Gastroesophageal sphincter (tissue), 4 donors: ENCODE measurements at regions not wholly inside any gene's neighbourhood (a gene's known extent, or its start where the extent isn't known, plus 50 kb on each side); places are given as distances from the start of the nearest gene placed in this dataset.

ENCODE experiments used
- ATAC-seq: fragments of 150-250 bp; one replicate; pipeline ENCODE4 v1.9.1; 2016; ENCODE audit warnings: mild to moderate bottlenecking, moderate library complexity
- H3K27ac ChIP-seq, 4 donors: fragments of 200-600 bp; sonication (generic) in 3 of 4; 1 replicate in 3 of 4; 2 replicates in 1 of 4; pipeline ENCODE4 v1.5.1; 2016 to 2019
- H3K27me3 ChIP-seq: fragments of 200-600 bp; sonication (generic); one replicate; pipeline ENCODE4 v1.5.1; 2019
- H3K36me3 ChIP-seq, 2 donors: fragments of 200-600 bp; sonication (generic); one replicate each; pipeline ENCODE4 v1.5.1; 2019; ENCODE audit warnings: control low read depth in 1 of 2
- H3K4me1 ChIP-seq, 3 donors: fragments of 200-600 bp; sonication (generic); 1 replicate in 2 of 3; 2 replicates in 1 of 3; pipeline ENCODE4 v1.5.1; 2016 to 2019; ENCODE audit warnings: control low read depth in 2 of 3
- H3K4me3 ChIP-seq, 2 donors: fragments of 200-600 bp; sonication (generic); one replicate each; pipeline ENCODE4 v1.5.1; 2019; ENCODE audit warnings: mild to moderate bottlenecking in 1 of 2, moderate library complexity in 1 of 2
- H3K9me3 ChIP-seq, 3 donors: fragments of 200-600 bp; sonication (generic); one replicate each; pipeline ENCODE4 v1.5.1; 2017 to 2019; ENCODE audit warnings: control low read depth in 2 of 3
- EP300 ChIP-seq: sonication (generic); formaldehyde crosslinking; IDR thresholded peaks from one replicate; pipeline ENCODE4 v1.6.1; 2017; ENCODE audit warnings: antibody characterized with exemption, mild to moderate bottlenecking
- POLR2A ChIP-seq, 2 donors: fragments of 450-650 bp; IDR thresholded peaks; one replicate each; pipeline ENCODE4 v1.6.1; 2017; ENCODE audit warnings: antibody characterized with exemption in 2 of 2, mild to moderate bottlenecking in 2 of 2, moderate library complexity in 1 of 2
- POLR2AphosphoS5 ChIP-seq: sonication (generic); formaldehyde crosslinking; IDR thresholded peaks from one replicate; pipeline ENCODE4 v1.6.1; 2017; ENCODE audit warnings: antibody characterized with exemption
- WGBS, 2 donors: methylation state at CpG; one replicate each; pipeline ENCODE4 v1.1.5; 2018; ENCODE audit warnings: low coverage in 1 of 2; 5-methylcytosine and 5-hydroxymethylcytosine counted together
- TF ChIP-seq, protein P1 (sequence below), 4 experiments: fragments of 200-600 bp in 2 of 4; fragments of 450-650 bp in 2 of 4; sonication (generic) in 1 of 4; IDR thresholded peaks; one replicate each; pipeline ENCODE4 v1.5.1; 2017 to 2019; ENCODE audit warnings: antibody characterized with exemption in 4 of 4, mild to moderate bottlenecking in 2 of 4, moderate library complexity in 2 of 4

GRCh38 chr14:29475641-29476040 is 452.0 kb downstream of the PRKD1 start:
- Histone ChIP-seq H3K27ac (no peak overlapping the region), H3K9me3 (peaks cover 0 to 14% (median 0%) of the 10 kb centered on the region in 3 donors), H3K4me1 (no peaks in the 10 kb centered on the region), H3K4me3 (no peak overlapping the region), H3K36me3 (no peaks in the 10 kb centered on the region), H3K27me3 (no peaks in the 10 kb centered on the region)
- ATAC-seq: no peak
- TF ChIP-seq, protein P1, sequence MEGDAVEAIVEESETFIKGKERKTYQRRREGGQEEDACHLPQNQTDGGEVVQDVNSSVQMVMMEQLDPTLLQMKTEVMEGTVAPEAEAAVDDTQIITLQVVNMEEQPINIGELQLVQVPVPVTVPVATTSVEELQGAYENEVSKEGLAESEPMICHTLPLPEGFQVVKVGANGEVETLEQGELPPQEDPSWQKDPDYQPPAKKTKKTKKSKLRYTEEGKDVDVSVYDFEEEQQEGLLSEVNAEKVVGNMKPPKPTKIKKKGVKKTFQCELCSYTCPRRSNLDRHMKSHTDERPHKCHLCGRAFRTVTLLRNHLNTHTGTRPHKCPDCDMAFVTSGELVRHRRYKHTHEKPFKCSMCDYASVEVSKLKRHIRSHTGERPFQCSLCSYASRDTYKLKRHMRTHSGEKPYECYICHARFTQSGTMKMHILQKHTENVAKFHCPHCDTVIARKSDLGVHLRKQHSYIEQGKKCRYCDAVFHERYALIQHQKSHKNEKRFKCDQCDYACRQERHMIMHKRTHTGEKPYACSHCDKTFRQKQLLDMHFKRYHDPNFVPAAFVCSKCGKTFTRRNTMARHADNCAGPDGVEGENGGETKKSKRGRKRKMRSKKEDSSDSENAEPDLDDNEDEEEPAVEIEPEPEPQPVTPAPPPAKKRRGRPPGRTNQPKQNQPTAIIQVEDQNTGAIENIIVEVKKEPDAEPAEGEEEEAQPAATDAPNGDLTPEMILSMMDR (IDR thresholded peaks at IDR 0.05): no peak
- TF ChIP-seq POLR2AphosphoS5 (no peak), EP300 (no peak), POLR2A (IDR thresholded peaks at IDR 0.05) (no peak)

DNA sequence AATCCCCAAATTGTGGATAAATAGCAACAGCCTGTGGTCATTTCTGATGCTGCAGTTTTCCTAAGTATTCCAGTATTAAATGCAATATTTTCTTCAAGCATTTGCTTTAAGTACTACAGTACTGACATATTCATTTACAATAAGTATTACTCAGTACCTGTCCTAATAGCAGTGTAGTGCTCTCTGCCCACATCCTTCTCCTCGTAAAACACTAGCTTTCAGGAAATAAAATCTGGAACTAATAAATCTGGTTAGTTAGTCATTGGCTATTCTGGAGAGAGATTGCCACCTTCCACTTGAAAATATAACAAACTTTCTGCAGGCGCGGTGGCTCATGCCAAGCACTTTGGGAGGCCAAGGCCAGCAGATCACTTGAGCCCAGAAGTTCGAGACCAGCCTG is 441.5 kb downstream of the PRKD1 start:
- 89 to 100% methylated on average over 1 of the region's 4 CpGs for WGBS, 2 donors
- ATAC-seq: no peak
- no peaks in the 10 kb centered on the region for H3K4me1 ChIP-seq
- H3K4me3 ChIP-seq: no peak overlapping the region
- H3K36me3 ChIP-seq: no peaks in the 10 kb centered on the region
- no peaks in the 10 kb centered on the region for H3K9me3 ChIP-seq
- TF ChIP-seq EP300 (no peak), POLR2AphosphoS5 (no peak), POLR2A (IDR thresholded peaks at IDR 0.05) (no peak)
- TF ChIP-seq, protein P1 (IDR thresholded peaks at IDR 0.05): no peak
- no peaks in the 10 kb centered on the region for H3K27me3 ChIP-seq
- no peak overlapping the region for H3K27ac ChIP-seq

DNA sequence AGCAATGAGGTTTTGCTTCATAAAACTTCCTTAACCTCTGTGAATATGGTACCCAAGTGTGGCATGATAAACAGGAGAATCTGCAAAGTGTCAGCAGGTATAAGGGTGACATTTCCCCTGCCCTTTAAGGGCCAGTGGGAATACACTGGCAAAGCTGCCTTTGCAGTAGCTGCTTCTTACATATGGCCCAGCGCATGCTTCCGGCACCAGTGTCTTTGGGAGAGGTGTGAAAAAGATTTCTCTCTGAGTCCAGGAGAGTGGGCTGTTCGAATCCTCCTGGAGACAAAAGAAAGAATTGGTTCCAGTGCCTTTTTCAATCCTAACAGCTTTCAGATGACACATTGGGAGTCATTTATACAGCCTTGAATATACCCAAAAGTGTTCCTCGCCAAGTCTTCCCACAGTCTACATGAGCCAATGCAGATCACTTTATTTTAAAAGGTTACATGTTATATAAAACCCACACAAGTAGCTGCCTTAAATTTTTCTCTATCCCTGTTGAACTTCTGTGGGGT is 437.7 kb downstream of the PRKD1 start:
- no peak for ATAC-seq
- no peak overlapping the region for H3K4me3 ChIP-seq
- H3K27me3 ChIP-seq: no peaks in the 10 kb centered on the region
- WGBS, 2 donors: 72 to 82% methylated on average over 3 to 4 of the region's 4 CpGs
- no peaks in the 10 kb centered on the region for H3K36me3 ChIP-seq
- TF ChIP-seq, protein P1 (IDR thresholded peaks at IDR 0.05): no peak
- TF ChIP-seq POLR2AphosphoS5 (no peak), POLR2A (IDR thresholded peaks at IDR 0.05) (no peak), EP300 (no peak)
- no peaks in the 10 kb centered on the region for H3K9me3 ChIP-seq
- H3K27ac ChIP-seq: no peak overlapping the region
- H3K4me1 ChIP-seq: no peaks in the 10 kb centered on the region

GRCh38 chr14:29493849-29494248 is 433.8 kb downstream of the PRKD1 start:
- TF ChIP-seq POLR2A (IDR thresholded peaks at IDR 0.05) (no peak), POLR2AphosphoS5 (no peak), EP300 (no peak)
- TF ChIP-seq, protein P1 (IDR thresholded peaks at IDR 0.05): no peak
- WGBS, 2 donors: 50 to 80% methylated on average over 4 of the region's 4 CpGs
- no peak for ATAC-seq
- H3K4me3 ChIP-seq: no peak overlapping the region
- no peaks in the 10 kb centered on the region for H3K27me3 ChIP-seq
- no peaks in the 10 kb centered on the region for H3K36me3 ChIP-seq
- H3K9me3 ChIP-seq: no peaks in the 10 kb centered on the region
- H3K4me1 ChIP-seq: no peaks in the 10 kb centered on the region
- H3K27ac ChIP-seq: no peak overlapping the region

- ATAC-seq: no peak
- Histone ChIP-seq H3K4me1 (no peaks in the 10 kb centered on the region), H3K4me3 (no peak overlapping the region), H3K36me3 (no peaks in the 10 kb centered on the region), H3K9me3 (no peaks in the 10 kb centered on the region), H3K27ac (no peak overlapping the region), H3K27me3 (no peaks in the 10 kb centered on the region)
- WGBS, 2 donors: 64 to 100% methylated on average over 1 of the region's 1 CpG
- no peak for TF ChIP-seq EP300
- TF ChIP-seq, protein P1 (IDR thresholded peaks at IDR 0.05): no peak
- TF ChIP-seq POLR2A (IDR thresholded peaks at IDR 0.05): no peak
- TF ChIP-seq POLR2AphosphoS5: no peak
Observed at GRCh38 chr14:29494312-29494711, 433.3 kb downstream of the PRKD1 start.
